ENCODE measurements at regions not wholly inside any gene's neighbourhood (a gene's known extent, or its start where the extent isn't known, plus 50 kb on each side); places are given as distances from the start of the nearest gene placed in this dataset.

GRCh38 chr2:151118269-151118668 is 143.4 kb downstream of the RBM43 start:
- Mint-ChIP-seq H3K4me1 (no peaks in the 10 kb centered on the region), H3K4me3 (no peak overlapping the region), H3K27ac (no peak overlapping the region), H3K27me3 (peaks cover 0 to 10% of the 10 kb centered on the region in 2 donors), H3K36me3 (no peaks in the 10 kb centered on the region), H3K9me3 (peaks cover 0 to 3% of the 10 kb centered on the region in 2 donors)
- DNase-seq (no peak), ATAC-seq (replicated peaks) (no peak)

GRCh38 chr2:151114874-151115273 is 146.8 kb downstream of the RBM43 start:
- Mint-ChIP-seq H3K27me3 (peaks cover 0 to 20% of the 10 kb centered on the region in 2 donors), H3K4me1 (no peaks in the 10 kb centered on the region), H3K9me3 (peaks cover 0 to 3% of the 10 kb centered on the region in 2 donors), H3K27ac (no peak overlapping the region), H3K36me3 (no peaks in the 10 kb centered on the region), H3K4me3 (no peak overlapping the region)
- DNase-seq (no peak), ATAC-seq (replicated peaks) (no peak)

- ATAC-seq (replicated peaks) (no peak), DNase-seq (no peak)
- Mint-ChIP-seq H3K36me3 (no peaks in the 10 kb centered on the region), H3K4me3 (no peak overlapping the region), H3K4me1 (no peaks in the 10 kb centered on the region), H3K27me3 (peaks cover 0 to 20% of the 10 kb centered on the region in 2 donors), H3K27ac (no peak overlapping the region), H3K9me3 (peaks cover 0 to 2% of the 10 kb centered on the region in 2 donors)
Observed at GRCh38 chr2:151113318-151113717, 148.3 kb downstream of the RBM43 start.

GRCh38 chr2:151111599-151112278 is 149.9 kb downstream of the RBM43 start:
- ATAC-seq (replicated peaks) (no peak), DNase-seq (no peak)
- Mint-ChIP-seq H3K36me3 (no peaks in the 10 kb centered on the region), H3K27me3 (peaks cover 0 to 20% of the 10 kb centered on the region in 2 donors), H3K4me1 (no peaks in the 10 kb centered on the region), H3K9me3 (peaks cover 0 to 2% of the 10 kb centered on the region in 2 donors), H3K4me3 (no peak overlapping the region), H3K27ac (no peak overlapping the region)

- no peaks in the 10 kb centered on the region for H3K36me3 Mint-ChIP-seq
- H3K27me3 Mint-ChIP-seq: peaks cover 0 to 11% of the 10 kb centered on the region in 2 donors
- DNase-seq: no peak
- no peaks in the 10 kb centered on the region for H3K4me1 Mint-ChIP-seq
- no peak overlapping the region for H3K4me3 Mint-ChIP-seq
- peaks cover 0 to 2% of the 10 kb centered on the region in 2 donors for H3K9me3 Mint-ChIP-seq
- H3K27ac Mint-ChIP-seq: no peak overlapping the region
- no peak for ATAC-seq (replicated peaks)
Observed at GRCh38 chr2:151106805-151107506, 154.7 kb downstream of the RBM43 start.

GRCh38 chr2:151103551-151103950 is 158.1 kb downstream of the RBM43 start:
- DNase-seq (no peak), ATAC-seq (replicated peaks) (no peak)
- no peaks in the 10 kb centered on the region for H3K4me1 Mint-ChIP-seq
- H3K9me3 Mint-ChIP-seq: peaks cover 0 to 2% of the 10 kb centered on the region in 2 donors
- no peak overlapping the region for H3K27ac Mint-ChIP-seq
- H3K27me3 Mint-ChIP-seq: no peaks in the 10 kb centered on the region
- no peak overlapping the region for H3K4me3 Mint-ChIP-seq
- H3K36me3 Mint-ChIP-seq: no peaks in the 10 kb centered on the region

- H3K36me3 Mint-ChIP-seq: no peaks in the 10 kb centered on the region
- no peaks in the 10 kb centered on the region for H3K27me3 Mint-ChIP-seq
- H3K27ac Mint-ChIP-seq: no peak overlapping the region
- H3K4me1 Mint-ChIP-seq: no peaks in the 10 kb centered on the region
- ATAC-seq (replicated peaks): no peak
- DNase-seq: no peak
- H3K4me3 Mint-ChIP-seq: no peak overlapping the region
- no peaks in the 10 kb centered on the region for H3K9me3 Mint-ChIP-seq
Observed at GRCh38 chr2:151102226-151102625, 159.4 kb downstream of the RBM43 start.

GRCh38 chr2:151098841-151099240 is 162.8 kb downstream of the RBM43 start:
- ATAC-seq (replicated peaks): no peak
- H3K9me3 Mint-ChIP-seq: no peaks in the 10 kb centered on the region
- H3K27me3 Mint-ChIP-seq: no peaks in the 10 kb centered on the region
- H3K4me3 Mint-ChIP-seq: no peak overlapping the region
- H3K27ac Mint-ChIP-seq: no peak overlapping the region
- no peak for DNase-seq
- H3K36me3 Mint-ChIP-seq: no peaks in the 10 kb centered on the region
- no peaks in the 10 kb centered on the region for H3K4me1 Mint-ChIP-seq

- no peak overlapping the region for H3K27ac Mint-ChIP-seq
- ATAC-seq (replicated peaks): no peak
- DNase-seq: no peak
- no peak overlapping the region for H3K4me3 Mint-ChIP-seq
- no peaks in the 10 kb centered on the region for H3K4me1 Mint-ChIP-seq
- no peaks in the 10 kb centered on the region for H3K27me3 Mint-ChIP-seq
- no peaks in the 10 kb centered on the region for H3K9me3 Mint-ChIP-seq
- H3K36me3 Mint-ChIP-seq: no peaks in the 10 kb centered on the region
Observed at GRCh38 chr2:151097895-151098294, 163.8 kb downstream of the RBM43 start.

- H3K27ac Mint-ChIP-seq: no peak overlapping the region
- no peak for ATAC-seq (replicated peaks)
Observed at GRCh38 chr2:151097128-151097527, 164.5 kb downstream of the RBM43 start.

GRCh38 chr2:151096235-151096634 is 165.4 kb downstream of the RBM43 start:
- no peaks in the 10 kb centered on the region for H3K27me3 Mint-ChIP-seq
- ATAC-seq (replicated peaks) (no peak), DNase-seq (no peak)
- no peaks in the 10 kb centered on the region for H3K4me1 Mint-ChIP-seq
- no peak overlapping the region for H3K4me3 Mint-ChIP-seq
- no peak overlapping the region for H3K27ac Mint-ChIP-seq
- H3K36me3 Mint-ChIP-seq: no peaks in the 10 kb centered on the region
- H3K9me3 Mint-ChIP-seq: no peaks in the 10 kb centered on the region

More at GRCh38 chr2:151097128-151097527, 164.5 kb downstream of the RBM43 start:
- DNase-seq: no peak
- no peaks in the 10 kb centered on the region for H3K4me1 Mint-ChIP-seq
- H3K27me3 Mint-ChIP-seq: no peaks in the 10 kb centered on the region
- no peaks in the 10 kb centered on the region for H3K9me3 Mint-ChIP-seq
- H3K4me3 Mint-ChIP-seq: no peak overlapping the region
- H3K36me3 Mint-ChIP-seq: no peaks in the 10 kb centered on the region

GRCh38 chr2:151095463-151095862 is 166.2 kb downstream of the RBM43 start:
- Mint-ChIP-seq H3K36me3 (no peaks in the 10 kb centered on the region), H3K9me3 (no peaks in the 10 kb centered on the region), H3K4me1 (no peaks in the 10 kb centered on the region), H3K27ac (no peak overlapping the region), H3K27me3 (peaks cover 0 to 1% of the 10 kb centered on the region in 2 donors), H3K4me3 (no peak overlapping the region)
- ATAC-seq (replicated peaks): no peak
- DNase-seq: no peak

- Mint-ChIP-seq H3K27ac (no peak overlapping the region), H3K9me3 (no peaks in the 10 kb centered on the region), H3K4me3 (no peak overlapping the region), H3K36me3 (no peaks in the 10 kb centered on the region), H3K4me1 (no peaks in the 10 kb centered on the region), H3K27me3 (peaks cover 0 to 4% of the 10 kb centered on the region in 2 donors)
- DNase-seq (no peak), ATAC-seq (replicated peaks) (no peak)
Observed at GRCh38 chr2:151091583-151091982, 170.1 kb downstream of the RBM43 start.

- Mint-ChIP-seq H3K9me3 (no peaks in the 10 kb centered on the region), H3K27ac (no peak overlapping the region), H3K4me3 (no peak overlapping the region), H3K4me1 (no peaks in the 10 kb centered on the region), H3K36me3 (no peaks in the 10 kb centered on the region), H3K27me3 (peaks cover 0 to 4% of the 10 kb centered on the region in 2 donors)
- DNase-seq: no peak
- no peak for ATAC-seq (replicated peaks)
Observed at GRCh38 chr2:151087377-151087776, 174.3 kb downstream of the RBM43 start.

- Mint-ChIP-seq H3K27ac (no peak overlapping the region), H3K9me3 (peaks cover 0 to 1% of the 10 kb centered on the region in 2 donors), H3K36me3 (no peaks in the 10 kb centered on the region), H3K4me3 (no peak overlapping the region), H3K27me3 (peaks cover 0 to 7% of the 10 kb centered on the region in 2 donors), H3K4me1 (no peaks in the 10 kb centered on the region)
- ATAC-seq (replicated peaks) (no peak), DNase-seq (no peak)
Observed at GRCh38 chr2:151085181-151085611, 176.5 kb downstream of the RBM43 start.
